HepG2 (cell line): ENCODE measurements at regions not wholly inside any gene's neighbourhood (a gene's known extent, or its start where the extent isn't known, plus 50 kb on each side); places are given as distances from the start of the nearest gene placed in this dataset.

Source experiments
- ATAC-seq: fragments of 200-7000 bp; cut with Tn5 transposase; 3 replicates; pipeline ENCODE4 v1.9.1; 2020; ENCODE audit warnings: mild to moderate bottlenecking, moderate library complexity
- BruUV-seq: library from RNA; stranded (reverse); fragments of 400-500 nt; replicated peaks from 2 replicates; lab custom pipeline; 2021; lab: Mats Ljungman, UMichigan
- CTCF ChIA-PET: fragments of 300-600 bp; formaldehyde crosslinking; extraction: SDS; loops from one replicate; lab custom pipeline; 2021; ENCODE audit warnings: low total read pairs, inconsistent platforms, low intra/inter-chr PET ratio; lab: Yijun Ruan, JAX
- POLR2A ChIA-PET: fragments of 350-600 bp; sonication (Branson Sonifier 250); formaldehyde crosslinking; loops from one replicate; lab custom pipeline; 2020; ENCODE audit warnings: antibody characterized with exemption, inconsistent platforms; lab: Yijun Ruan, JAX
- DNase-seq: peaks from one replicate; pipeline ENCODE4 v3.0.0-alpha.2; 2015; ENCODE audit warnings: low spot score
- FAIRE-seq: peaks from 3 replicates; lab custom pipeline; 2011; peaks lifted over from hg19 to GRCh38; lab: Jason Lieb, UNC
- H2AFZ ChIP-seq: one replicate; pipeline ENCODE4 v1.6.1; 2011; ENCODE audit warnings: low read length, inconsistent platforms
- H3K27ac ChIP-seq: fragments of 300-600 bp; 3 replicates; pipeline ENCODE4 v1.8.0; 2011; ENCODE audit warnings: mixed run types, mild to moderate bottlenecking, mixed read lengths, low read length, inconsistent platforms; ENCODE audit not compliant: insufficient read depth; ENCODE audit errors: extremely low read length
- H3K27me3 ChIP-seq, 2 experiments: fragments of 200-600 bp in 1 of 2; 2 replicates in 1 of 2; 3 replicates in 1 of 2; pipeline versions ENCODE4 v1.6.0 to v1.8.0; 2011; ENCODE audit warnings: low read length in 2 of 2, mild to moderate bottlenecking in 2 of 2, moderate library complexity in 2 of 2, inconsistent platforms in 1 of 2; ENCODE audit not compliant: insufficient read depth in 2 of 2, control insufficient read depth in 1 of 2
- H3K36me3 ChIP-seq, 2 experiments: fragments of 200-600 bp in 1 of 2; replicated peaks in 1 of 2; 2 replicates in 1 of 2; 3 replicates in 1 of 2; pipeline versions ENCODE4 v1.5.1 to v1.8.0; 2011; ENCODE audit warnings: low read length in 2 of 2, inconsistent platforms in 1 of 2; ENCODE audit not compliant: insufficient read depth in 2 of 2, control insufficient read depth in 1 of 2
- H3K4me1 ChIP-seq: 2 replicates; pipeline ENCODE4 v1.5.1; 2012; ENCODE audit warnings: low read length, inconsistent platforms; ENCODE audit not compliant: insufficient read depth
- H3K4me2 ChIP-seq: 2 replicates; pipeline ENCODE4 v1.6.0; 2011; ENCODE audit warnings: low read depth, low read length, inconsistent platforms
- H3K4me3 ChIP-seq, 3 experiments: fragments of 200-600 bp in 1 of 3; sonication (generic), shearing (Covaris generic) in 1 of 3; replicated peaks in 1 of 3; 2 replicates each; pipeline ENCODE4 v1.5.1; 2011 to 2016; ENCODE audit warnings: low read length in 3 of 3, inconsistent platforms in 2 of 3, low read depth in 2 of 3, mild to moderate bottlenecking in 2 of 3, control low read depth in 1 of 3, mixed read lengths in 1 of 3; ENCODE audit not compliant: insufficient read depth in 1 of 3
- H3K79me2 ChIP-seq: one replicate; pipeline ENCODE4 v1.6.1; 2011; ENCODE audit warnings: low read length, inconsistent platforms; ENCODE audit not compliant: insufficient read depth
- H3K9ac ChIP-seq: 2 replicates; pipeline ENCODE4 v1.6.0; 2011; ENCODE audit warnings: mild to moderate bottlenecking, low read depth, low read length, inconsistent platforms; ENCODE audit not compliant: insufficient read depth
- H3K9me3 ChIP-seq: 2 replicates; pipeline ENCODE4 v1.5.1; 2012; ENCODE audit warnings: mild to moderate bottlenecking, low read length
- H4K20me1 ChIP-seq: 2 replicates; pipeline ENCODE4 v1.6.0; 2011; ENCODE audit warnings: inconsistent platforms, mild to moderate bottlenecking, low read length, moderate library complexity; ENCODE audit not compliant: insufficient read depth
- BRD4 ChIP-seq: sonication (generic); formaldehyde crosslinking; IDR thresholded peaks from 2 replicates; pipeline ENCODE4 v1.4.0; 2020; ENCODE audit warnings: missing genetic modification reagents
- CEBPZ ChIP-seq: IDR thresholded peaks from 2 replicates; pipeline ENCODE4 v1.6.1; 2012; ENCODE audit warnings: low read length, improper control_type of control experiment
- GZF1 ChIP-seq: sonication (generic); formaldehyde crosslinking; IDR thresholded peaks from 2 replicates; pipeline ENCODE4 v1.5.1; 2020; ENCODE audit warnings: mild to moderate bottlenecking, missing genetic modification reagents
- HNRNPUL1 ChIP-seq: fragments of 200-400 bp; formaldehyde crosslinking; IDR thresholded peaks from 2 replicates; pipeline ENCODE4 v1.6.1; 2017; ENCODE audit warnings: low read depth, mild to moderate bottlenecking, low read length, moderate library complexity
- HOXA3 ChIP-seq: sonication (generic); formaldehyde crosslinking; IDR thresholded peaks from 2 replicates; pipeline ENCODE4 v1.5.0; 2020; ENCODE audit warnings: missing genetic modification reagents
- HOXA7 ChIP-seq: sonication (generic); formaldehyde crosslinking; IDR thresholded peaks from 2 replicates; pipeline ENCODE4 v1.8.1; 2022; ENCODE audit warnings: mild to moderate bottlenecking, missing genetic modification reagents, moderate library complexity
- KMT2B ChIP-seq: IDR thresholded peaks from 2 replicates; pipeline ENCODE4 v1.6.1; 2016; ENCODE audit warnings: missing genetic modification reagents, missing compliant biosample characterization
- RFX1 ChIP-seq: fragments of 450-650 bp; IDR thresholded peaks from 2 replicates; pipeline ENCODE4 v1.6.1; 2017
- RFX3 ChIP-seq: IDR thresholded peaks from 2 replicates; pipeline ENCODE4 v1.6.1; 2016; ENCODE audit warnings: missing biosample characterization, missing genetic modification reagents
- TFE3 ChIP-seq: IDR thresholded peaks from 2 replicates; pipeline ENCODE4 v1.6.1; 2016
- ZFYVE20 ChIP-seq: sonication (generic); formaldehyde crosslinking; IDR thresholded peaks from 2 replicates; pipeline ENCODE4 v1.8.0; 2023; ENCODE audit warnings: low read depth, mild to moderate bottlenecking, moderate library complexity, missing genetic modification reagents, borderline replicate concordance
- ZNF281 ChIP-seq: sonication (generic); formaldehyde crosslinking; IDR thresholded peaks from 2 replicates; pipeline ENCODE4 v1.4.0; 2020; ENCODE audit warnings: missing genetic modification reagents, borderline replicate concordance
- ZNF382 ChIP-seq: sonication (generic); formaldehyde crosslinking; IDR thresholded peaks from 2 replicates; pipeline ENCODE4 v1.5.0; 2020; ENCODE audit warnings: missing genetic modification reagents, mild to moderate bottlenecking, borderline replicate concordance
- ZSCAN29 ChIP-seq: sonication (generic); formaldehyde crosslinking; conservative IDR thresholded peaks from 2 replicates; pipeline ENCODE4 v1.4.0; 2020; ENCODE audit warnings: mild to moderate bottlenecking, missing genetic modification reagents
- WGBS: methylation state at CpG from one replicate; pipeline ENCODE4 v1.1.6; 2017; ENCODE audit warnings: low lambda C conversion rate; 5-methylcytosine and 5-hydroxymethylcytosine counted together
- in situ Hi-C: cut with HindIII; loops from 2 replicates; pipeline ENCODE4 v1.10.0; 2017; ENCODE audit warnings: low pct_unique_long_range_greater_than_20kb; ENCODE audit not compliant: extremely low pct_ligation_motif_present
- intact Hi-C: fragments of 100-400 bp; cut with micrococcal nuclease; formaldehyde crosslinking; loops from one replicate; pipeline ENCODE4 v1.10.0; 2022; ENCODE audit not compliant: unreplicated experiment

- TF ChIP-seq HOXA7 (no peak), HOXA3 (CRISPR knock-in tag) (no peak), ZSCAN29 (CRISPR knock-in tag) (no peak), KMT2B (no peak), RFX1 (no peak), TFE3 (no peak), ZFYVE20 (CRISPR knock-in tag) (no peak), GZF1 (CRISPR knock-in tag) (no peak), BRD4 (CRISPR knock-in tag) (no peak)
- no peak overlapping the region for H3K27ac ChIP-seq
- H3K79me2 ChIP-seq: no peaks in the 10 kb centered on the region
- peaks cover 85% of the 10 kb centered on the region for H3K9me3 ChIP-seq
- no peak overlapping the region for H3K9ac ChIP-seq
- H3K4me2 ChIP-seq: no peak overlapping the region
- FAIRE-seq (no peak), ATAC-seq (no peak), DNase-seq (no peak)
- BruUV-seq: no TSS peak
- no peak overlapping the region for H3K4me3 ChIP-seq
- intact Hi-C loops (no loop called here), in situ Hi-C loops (no loop called here)
- ChIA-PET POLR2A (no interaction called here), CTCF (no interaction called here)
- no peaks in the 10 kb centered on the region for H3K27me3 ChIP-seq
- no peaks in the 10 kb centered on the region for H3K36me3 ChIP-seq
- H3K4me1 ChIP-seq: no peaks in the 10 kb centered on the region
- no peak overlapping the region for H2AFZ ChIP-seq
- no peaks in the 10 kb centered on the region for H4K20me1 ChIP-seq
These were observed 938.3 kb upstream of the PTPRD start for GRCh38 chr9:11551106-11551505.

- CTCF ChIA-PET: no interaction called here
- no peaks in the 10 kb centered on the region for H3K36me3 ChIP-seq
- no peak overlapping the region for H3K4me3 ChIP-seq
- no peaks in the 10 kb centered on the region for H3K79me2 ChIP-seq
- no peak overlapping the region for H3K4me2 ChIP-seq
- H3K9me3 ChIP-seq: peaks cover 79% of the 10 kb centered on the region
- FAIRE-seq: no peak
- in situ Hi-C loops: no loop called here
- POLR2A ChIA-PET: no interaction called here
- H2AFZ ChIP-seq: no peak overlapping the region
- H3K4me1 ChIP-seq: no peaks in the 10 kb centered on the region
- no peak for DNase-seq
- no peak overlapping the region for H3K9ac ChIP-seq
- no peak for ATAC-seq
- 0% methylated on average over 2 of the region's 2 CpGs for WGBS
- H3K27ac ChIP-seq: no peak overlapping the region
- H3K27me3 ChIP-seq: no peaks in the 10 kb centered on the region
- BruUV-seq: no TSS peak
- intact Hi-C loops: no loop called here
- H4K20me1 ChIP-seq: no peaks in the 10 kb centered on the region
- no peak for TF ChIP-seq CEBPZ
- no peak for TF ChIP-seq HNRNPUL1
- no peak for TF ChIP-seq ZNF281
- TF ChIP-seq RFX3: no peak
- no peak for TF ChIP-seq ZNF382
These were observed 945.2 kb upstream of the PTPRD start for GRCh38 chr9:11558043-11558442.
